IPS-18a (cell line): ENCODE measurements at regions not wholly inside any gene's neighbourhood (a gene's known extent, or its start where the extent isn't known, plus 50 kb on each side); places are given as distances from the start of the nearest gene placed in this dataset.

Source experiments
- H3K27ac ChIP-seq: one replicate; pipeline ENCODE4 v1.5.1; 2013; ENCODE audit warnings: low read length
- H3K27me3 ChIP-seq: one replicate; pipeline ENCODE4 v1.6.1; 2013; ENCODE audit warnings: mild to moderate bottlenecking, low read length; ENCODE audit not compliant: control insufficient read depth, insufficient read depth
- H3K36me3 ChIP-seq: one replicate; pipeline ENCODE4 v1.6.1; 2013; ENCODE audit warnings: low read depth, low read length; ENCODE audit not compliant: control insufficient read depth
- H3K4me1 ChIP-seq: one replicate; pipeline ENCODE4 v1.6.1; 2013; ENCODE audit warnings: low read depth, low read length; ENCODE audit not compliant: control insufficient read depth
- H3K4me3 ChIP-seq: one replicate; pipeline ENCODE4 v1.5.1; 2013; ENCODE audit warnings: low read length
- H3K9ac ChIP-seq: one replicate; pipeline ENCODE4 v1.6.1; 2013; ENCODE audit warnings: mild to moderate bottlenecking, low read length, moderate library complexity
- H3K9me3 ChIP-seq: one replicate; pipeline ENCODE4 v1.6.1; 2013; ENCODE audit warnings: low read depth, low read length; ENCODE audit not compliant: control insufficient read depth

- Histone ChIP-seq H3K27me3 (no peaks in the 10 kb centered on the region), H3K9me3 (no peaks in the 10 kb centered on the region), H3K9ac (no peak overlapping the region), H3K27ac (no peak overlapping the region), H3K4me3 (no peak overlapping the region), H3K4me1 (peaks cover 13% of the 10 kb centered on the region), H3K36me3 (no peaks in the 10 kb centered on the region)
Measured at GRCh38 chr6:40734607-40735006, 147.4 kb upstream of the LRFN2 start.

GRCh38 chr6:40733770-40734396 is 146.7 kb upstream of the LRFN2 start:
- Histone ChIP-seq H3K4me1 (peaks cover 13% of the 10 kb centered on the region), H3K27ac (no peak overlapping the region), H3K4me3 (no peak overlapping the region), H3K27me3 (no peaks in the 10 kb centered on the region), H3K9ac (no peak overlapping the region), H3K36me3 (no peaks in the 10 kb centered on the region), H3K9me3 (no peaks in the 10 kb centered on the region)

GRCh38 chr6:40733290-40733689 is 146.1 kb upstream of the LRFN2 start:
- no peak overlapping the region for H3K4me3 ChIP-seq
- no peaks in the 10 kb centered on the region for H3K9me3 ChIP-seq
- no peak overlapping the region for H3K9ac ChIP-seq
- no peaks in the 10 kb centered on the region for H3K27me3 ChIP-seq
- peaks cover 13% of the 10 kb centered on the region for H3K4me1 ChIP-seq
- no peaks in the 10 kb centered on the region for H3K36me3 ChIP-seq
- H3K27ac ChIP-seq = no peak overlapping the region

- Histone ChIP-seq H3K27me3 (no peaks in the 10 kb centered on the region), H3K9ac (no peak overlapping the region), H3K4me3 (no peak overlapping the region), H3K9me3 (no peaks in the 10 kb centered on the region), H3K27ac (no peak overlapping the region), H3K4me1 (peaks cover 13% of the 10 kb centered on the region), H3K36me3 (no peaks in the 10 kb centered on the region)
Measured at GRCh38 chr6:40732878-40733277, 145.7 kb upstream of the LRFN2 start.

GRCh38 chr6:40728643-40729042 is 141.5 kb upstream of the LRFN2 start:
- Histone ChIP-seq H3K9ac (no peak overlapping the region), H3K4me3 (no peak overlapping the region), H3K36me3 (no peaks in the 10 kb centered on the region), H3K9me3 (no peaks in the 10 kb centered on the region), H3K4me1 (peaks cover 13% of the 10 kb centered on the region), H3K27me3 (no peaks in the 10 kb centered on the region), H3K27ac (no peak overlapping the region)

GRCh38 chr6:40727271-40727670 is 140.1 kb upstream of the LRFN2 start:
- peaks cover 13% of the 10 kb centered on the region for H3K4me1 ChIP-seq
- H3K9ac ChIP-seq = no peak overlapping the region
- H3K9me3 ChIP-seq = no peaks in the 10 kb centered on the region
- H3K27me3 ChIP-seq = no peaks in the 10 kb centered on the region
- H3K4me3 ChIP-seq = no peak overlapping the region
- H3K27ac ChIP-seq = no peak overlapping the region
- no peaks in the 10 kb centered on the region for H3K36me3 ChIP-seq

GRCh38 chr6:40726853-40727252 is 139.7 kb upstream of the LRFN2 start:
- H3K9ac ChIP-seq = no peak overlapping the region
- H3K9me3 ChIP-seq = no peaks in the 10 kb centered on the region
- no peaks in the 10 kb centered on the region for H3K27me3 ChIP-seq
- H3K4me1 ChIP-seq = peaks cover 13% of the 10 kb centered on the region
- no peak overlapping the region for H3K4me3 ChIP-seq
- no peak overlapping the region for H3K27ac ChIP-seq
- no peaks in the 10 kb centered on the region for H3K36me3 ChIP-seq

- peaks cover 10% of the 10 kb centered on the region for H3K4me1 ChIP-seq
- no peak overlapping the region for H3K4me3 ChIP-seq
- no peak overlapping the region for H3K27ac ChIP-seq
- H3K9me3 ChIP-seq = no peaks in the 10 kb centered on the region
- H3K36me3 ChIP-seq = no peaks in the 10 kb centered on the region
- no peaks in the 10 kb centered on the region for H3K27me3 ChIP-seq
- no peak overlapping the region for H3K9ac ChIP-seq
Measured at GRCh38 chr6:40725390-40725789, 138.2 kb upstream of the LRFN2 start.

- H3K27ac ChIP-seq = no peak overlapping the region
- H3K4me1 ChIP-seq = peaks cover 10% of the 10 kb centered on the region
- H3K36me3 ChIP-seq = no peaks in the 10 kb centered on the region
- H3K9me3 ChIP-seq = no peaks in the 10 kb centered on the region
- H3K27me3 ChIP-seq = no peaks in the 10 kb centered on the region
- H3K4me3 ChIP-seq = no peak overlapping the region
- H3K9ac ChIP-seq = no peak overlapping the region
Measured at GRCh38 chr6:40724886-40725285, 137.7 kb upstream of the LRFN2 start.

GRCh38 chr6:40723967-40724366 is 136.8 kb upstream of the LRFN2 start:
- peaks cover 16% of the 10 kb centered on the region for H3K4me1 ChIP-seq
- H3K27me3 ChIP-seq = no peaks in the 10 kb centered on the region
- H3K9me3 ChIP-seq = no peaks in the 10 kb centered on the region
- H3K27ac ChIP-seq = no peak overlapping the region
- H3K36me3 ChIP-seq = no peaks in the 10 kb centered on the region
- H3K4me3 ChIP-seq = no peak overlapping the region
- no peak overlapping the region for H3K9ac ChIP-seq

GRCh38 chr6:40722553-40723258 is 135.5 kb upstream of the LRFN2 start:
- H3K9me3 ChIP-seq = no peaks in the 10 kb centered on the region
- no peak overlapping the region for H3K9ac ChIP-seq
- no peak overlapping the region for H3K27ac ChIP-seq
- H3K4me3 ChIP-seq = no peak overlapping the region
- H3K36me3 ChIP-seq = no peaks in the 10 kb centered on the region
- no peaks in the 10 kb centered on the region for H3K27me3 ChIP-seq
- peaks cover 16% of the 10 kb centered on the region for H3K4me1 ChIP-seq

GRCh38 chr6:40722091-40722490 is 134.9 kb upstream of the LRFN2 start:
- H3K4me3 ChIP-seq = no peak overlapping the region
- peaks cover 16% of the 10 kb centered on the region for H3K4me1 ChIP-seq
- H3K9me3 ChIP-seq = no peaks in the 10 kb centered on the region
- H3K27ac ChIP-seq = no peak overlapping the region
- no peaks in the 10 kb centered on the region for H3K27me3 ChIP-seq
- H3K36me3 ChIP-seq = no peaks in the 10 kb centered on the region
- no peak overlapping the region for H3K9ac ChIP-seq
